ENCODE measurements at regions not wholly inside any gene's neighbourhood (a gene's known extent, or its start where the extent isn't known, plus 50 kb on each side); places are given as distances from the start of the nearest gene placed in this dataset.

- TF ChIP-seq CTCF (conservative IDR thresholded peaks at IDR 0.05 in 1 of 2, IDR thresholded peaks at IDR 0.05 in 1 of 2; ENCODE audit: low read depth in 1 of 2, low read length in 2 of 2) (no peak), EZH2 (IDR thresholded peaks at IDR 0.05; ENCODE audit: low read length, missing control alignments) (no peak)
- no peak overlapping the region for H3K27ac ChIP-seq (ENCODE audit: insufficient read depth, low read length)
Measured at GRCh38 chr14:61121355-61121787, 140.3 kb downstream of the SLC38A6 start.

GRCh38 chr14:61120576-61120975, 139.5 kb downstream of the SLC38A6 start:
- no peaks in the 10 kb centered on the region for H3K36me3 ChIP-seq (ENCODE audit: control insufficient read depth, insufficient read depth, low read length)
- no peak overlapping the region for H3K9ac ChIP-seq (ENCODE audit: insufficient read depth, low read length)
- H3K79me2 ChIP-seq (ENCODE audit: control insufficient read depth, insufficient read depth, low read length), result no peaks in the 10 kb centered on the region
- H4K20me1 ChIP-seq (ENCODE audit: control insufficient read depth, extremely low read depth, insufficient read depth, low read length), result no peaks in the 10 kb centered on the region
- no peaks in the 10 kb centered on the region for H3K27me3 ChIP-seq (ENCODE audit: control insufficient read depth, insufficient read depth, low read length)
- no peak for DNase-seq (ENCODE audit: low read depth in 2 of 2)
- H3K4me3 ChIP-seq (replicated peaks in 1 of 4; ENCODE audit: control extremely low read depth in 1 of 4, insufficient read depth in 1 of 4, low read depth in 3 of 4, low read length in 4 of 4), result no peak overlapping the region
- no peak overlapping the region for H3K4me2 ChIP-seq (ENCODE audit: extremely low read depth, insufficient read depth, low read length)
- no peak overlapping the region for H3K27ac ChIP-seq (ENCODE audit: insufficient read depth, low read length)
- TF ChIP-seq CTCF (conservative IDR thresholded peaks at IDR 0.05 in 1 of 2, IDR thresholded peaks at IDR 0.05 in 1 of 2; ENCODE audit: low read depth in 1 of 2, low read length in 2 of 2), result no peak
- no peak for TF ChIP-seq EZH2 (IDR thresholded peaks at IDR 0.05; ENCODE audit: low read length, missing control alignments)
- H3K9me3 ChIP-seq (ENCODE audit: control insufficient read depth, insufficient read depth, low read depth, low read length), result no peaks in the 10 kb centered on the region
- H3K4me1 ChIP-seq (ENCODE audit: control insufficient read depth, extremely low read depth, insufficient read depth, low read length), result peaks cover 2% of the 10 kb centered on the region
- H2AFZ ChIP-seq (ENCODE audit: low read length), result no peak overlapping the region

More at GRCh38 chr14:61121355-61121787, 140.3 kb downstream of the SLC38A6 start:
- Histone ChIP-seq H3K4me1 (ENCODE audit: control insufficient read depth, extremely low read depth, insufficient read depth, low read length) (peaks cover 10% of the 10 kb centered on the region), H3K27me3 (ENCODE audit: control insufficient read depth, insufficient read depth, low read length) (no peaks in the 10 kb centered on the region), H3K4me3 (replicated peaks in 1 of 4; ENCODE audit: control extremely low read depth in 1 of 4, insufficient read depth in 1 of 4, low read depth in 3 of 4, low read length in 4 of 4) (no peak overlapping the region), H3K9ac (ENCODE audit: insufficient read depth, low read length) (no peak overlapping the region), H3K79me2 (ENCODE audit: control insufficient read depth, insufficient read depth, low read length) (no peaks in the 10 kb centered on the region), H2AFZ (ENCODE audit: low read length) (no peak overlapping the region), H4K20me1 (ENCODE audit: control insufficient read depth, extremely low read depth, insufficient read depth, low read length) (no peaks in the 10 kb centered on the region), H3K9me3 (ENCODE audit: control insufficient read depth, insufficient read depth, low read depth, low read length) (no peaks in the 10 kb centered on the region), H3K4me2 (ENCODE audit: extremely low read depth, insufficient read depth, low read length) (no peak overlapping the region), H3K36me3 (ENCODE audit: control insufficient read depth, insufficient read depth, low read length) (no peaks in the 10 kb centered on the region)
- peak in 1 of 2 donors; percentile 70 for DNase-seq (ENCODE audit: low read depth in 2 of 2)

GRCh38 chr14:61119006-61119405, 138.0 kb downstream of the SLC38A6 start:
- no peak for TF ChIP-seq EZH2 (IDR thresholded peaks at IDR 0.05; ENCODE audit: low read length, missing control alignments)
- no peak for TF ChIP-seq CTCF (conservative IDR thresholded peaks at IDR 0.05 in 1 of 2, IDR thresholded peaks at IDR 0.05 in 1 of 2; ENCODE audit: low read depth in 1 of 2, low read length in 2 of 2)
- Histone ChIP-seq H3K4me2 (ENCODE audit: extremely low read depth, insufficient read depth, low read length) (no peak overlapping the region), H2AFZ (ENCODE audit: low read length) (no peak overlapping the region), H3K4me3 (replicated peaks in 1 of 4; ENCODE audit: control extremely low read depth in 1 of 4, insufficient read depth in 1 of 4, low read depth in 3 of 4, low read length in 4 of 4) (no peak overlapping the region), H4K20me1 (ENCODE audit: control insufficient read depth, extremely low read depth, insufficient read depth, low read length) (no peaks in the 10 kb centered on the region), H3K27ac (ENCODE audit: insufficient read depth, low read length) (no peak overlapping the region), H3K36me3 (ENCODE audit: control insufficient read depth, insufficient read depth, low read length) (no peaks in the 10 kb centered on the region), H3K9me3 (ENCODE audit: control insufficient read depth, insufficient read depth, low read depth, low read length) (no peaks in the 10 kb centered on the region), H3K27me3 (ENCODE audit: control insufficient read depth, insufficient read depth, low read length) (no peaks in the 10 kb centered on the region), H3K4me1 (ENCODE audit: control insufficient read depth, extremely low read depth, insufficient read depth, low read length) (no peaks in the 10 kb centered on the region), H3K9ac (ENCODE audit: insufficient read depth, low read length) (no peak overlapping the region), H3K79me2 (ENCODE audit: control insufficient read depth, insufficient read depth, low read length) (no peaks in the 10 kb centered on the region)
- no peak for DNase-seq (ENCODE audit: low read depth in 2 of 2)
